Stimulated activated naive CD8-positive, alpha-beta T cell treated with anti-CD3 and anti-CD28 coated beads, Interleukin-15, amount 100 ng/mL, for 72 hours (primary cell): ENCODE measurements at regions not wholly inside any gene's neighbourhood (a gene's known extent, or its start where the extent isn't known, plus 50 kb on each side); places are given as distances from the start of the nearest gene placed in this dataset.

Experiments
- ATAC-seq: fragments of 150-1000 bp; cut with Tn5 transposase; 2 replicates; pipeline ENCODE4 v1.10.0; 2021; ENCODE audit warnings: mild to moderate bottlenecking, moderate library complexity
- DNase-seq, 2 donors: peaks; one replicate each; pipeline ENCODE4 v3.0.0; 2021 to 2022
- H3K27ac Mint-ChIP-seq, 2 donors: one replicate each; pipeline ENCODE4 v1.8.0; 2022; ENCODE audit warnings: mild to moderate bottlenecking in 2 of 2, mixed read lengths in 2 of 2, moderate library complexity in 2 of 2
- H3K27me3 Mint-ChIP-seq: one replicate; pipeline ENCODE4 v1.8.0; 2022; ENCODE audit warnings: mixed read lengths
- H3K4me1 Mint-ChIP-seq: one replicate; pipeline ENCODE4 v1.8.0; 2022; ENCODE audit warnings: mild to moderate bottlenecking, mixed read lengths
- H3K4me3 Mint-ChIP-seq, 2 donors: one replicate each; pipeline ENCODE4 v1.8.0; 2022; ENCODE audit warnings: mild to moderate bottlenecking in 2 of 2, mixed read lengths in 2 of 2, moderate library complexity in 1 of 2
- H3K9me3 Mint-ChIP-seq, 2 donors: one replicate each; pipeline ENCODE4 v1.8.0; 2022; ENCODE audit warnings: mixed read lengths in 2 of 2

GRCh38 chr17:77817953-77818352 lies 140.6 kb upstream of the TNRC6C start:
- no peaks in the 10 kb centered on the region for H3K27me3 Mint-ChIP-seq
- no peak for DNase-seq
- no peak for ATAC-seq
- no peak overlapping the region for H3K4me3 Mint-ChIP-seq
- no peak overlapping the region for H3K27ac Mint-ChIP-seq
- no peaks in the 10 kb centered on the region for H3K4me1 Mint-ChIP-seq
- H3K9me3 Mint-ChIP-seq = no peaks in the 10 kb centered on the region

GRCh38 chr17:77819497-77819896 lies 139.0 kb upstream of the TNRC6C start:
- Mint-ChIP-seq H3K27ac (no peak overlapping the region), H3K9me3 (no peaks in the 10 kb centered on the region), H3K27me3 (no peaks in the 10 kb centered on the region), H3K4me3 (no peak overlapping the region), H3K4me1 (no peaks in the 10 kb centered on the region)
- DNase-seq = no peak
- no peak for ATAC-seq

- H3K4me3 Mint-ChIP-seq = no peak overlapping the region
- DNase-seq = no peak
- H3K27me3 Mint-ChIP-seq = peaks cover 5% of the 10 kb centered on the region
- peak; percentile 55 for ATAC-seq
- no peaks in the 10 kb centered on the region for H3K9me3 Mint-ChIP-seq
- no peaks in the 10 kb centered on the region for H3K4me1 Mint-ChIP-seq
- H3K27ac Mint-ChIP-seq = no peak overlapping the region
Observed at GRCh38 chr17:77821114-77821513, 137.4 kb upstream of the TNRC6C start.

GRCh38 chr17:77822302-77823030 lies 136.0 kb upstream of the TNRC6C start:
- Mint-ChIP-seq H3K4me1 (no peaks in the 10 kb centered on the region), H3K27ac (no peak overlapping the region)

GRCh38 chr17:77824102-77824779 lies 134.3 kb upstream of the TNRC6C start:
- no peaks in the 10 kb centered on the region for H3K4me1 Mint-ChIP-seq
- no peaks in the 10 kb centered on the region for H3K9me3 Mint-ChIP-seq
- no peak overlapping the region for H3K27ac Mint-ChIP-seq
- no peak for ATAC-seq
- peaks cover 5% of the 10 kb centered on the region for H3K27me3 Mint-ChIP-seq
- H3K4me3 Mint-ChIP-seq = no peak overlapping the region
- no peak for DNase-seq

More at GRCh38 chr17:77822302-77823030, 136.0 kb upstream of the TNRC6C start:
- peaks cover 5% of the 10 kb centered on the region for H3K27me3 Mint-ChIP-seq
- DNase-seq (no peak), ATAC-seq (no peak)
- no peak overlapping the region for H3K4me3 Mint-ChIP-seq
- H3K9me3 Mint-ChIP-seq = no peaks in the 10 kb centered on the region

GRCh38 chr17:77824780-77825280 lies 133.7 kb upstream of the TNRC6C start:
- DNase-seq = no peak
- peaks cover 5% of the 10 kb centered on the region for H3K27me3 Mint-ChIP-seq

GRCh38 chr17:77825621-77826020 lies 132.9 kb upstream of the TNRC6C start:
- H3K9me3 Mint-ChIP-seq = no peaks in the 10 kb centered on the region
- H3K27me3 Mint-ChIP-seq = peaks cover 5% of the 10 kb centered on the region
- no peak for ATAC-seq
- peaks cover 9% of the 10 kb centered on the region for H3K4me1 Mint-ChIP-seq
- no peak for DNase-seq
- no peak overlapping the region for H3K4me3 Mint-ChIP-seq
- H3K27ac Mint-ChIP-seq = no peak overlapping the region

More at GRCh38 chr17:77824780-77825280, 133.7 kb upstream of the TNRC6C start:
- no peak overlapping the region for H3K4me3 Mint-ChIP-seq
- H3K4me1 Mint-ChIP-seq = peaks cover 4% of the 10 kb centered on the region
- H3K9me3 Mint-ChIP-seq = no peaks in the 10 kb centered on the region
- no peak overlapping the region for H3K27ac Mint-ChIP-seq
- ATAC-seq = no peak

- Mint-ChIP-seq H3K9me3 (no peaks in the 10 kb centered on the region), H3K27ac (no peak overlapping the region), H3K27me3 (peaks cover 5% of the 10 kb centered on the region), H3K4me1 (peaks cover 11% of the 10 kb centered on the region), H3K4me3 (no peak overlapping the region)
- DNase-seq (no peak), ATAC-seq (no peak)
Observed at GRCh38 chr17:77826132-77826873, 132.2 kb upstream of the TNRC6C start.

- no peaks in the 10 kb centered on the region for H3K9me3 Mint-ChIP-seq
- peaks cover 9% of the 10 kb centered on the region for H3K27me3 Mint-ChIP-seq
- H3K27ac Mint-ChIP-seq = no peak overlapping the region
- peaks cover 11% of the 10 kb centered on the region for H3K4me1 Mint-ChIP-seq
- no peak for ATAC-seq
- no peak for DNase-seq
- H3K4me3 Mint-ChIP-seq = no peak overlapping the region
Observed at GRCh38 chr17:77827039-77827438, 131.5 kb upstream of the TNRC6C start.

- DNase-seq = no peak
- Mint-ChIP-seq H3K4me1 (peaks cover 11% of the 10 kb centered on the region), H3K4me3 (no peak overlapping the region), H3K27me3 (peaks cover 12% of the 10 kb centered on the region), H3K9me3 (no peaks in the 10 kb centered on the region), H3K27ac (no peak overlapping the region)
- no peak for ATAC-seq
Observed at GRCh38 chr17:77827511-77827910, 131.0 kb upstream of the TNRC6C start.

- H3K27me3 Mint-ChIP-seq = peaks cover 12% of the 10 kb centered on the region
- no peaks in the 10 kb centered on the region for H3K9me3 Mint-ChIP-seq
- H3K4me1 Mint-ChIP-seq = peaks cover 19% of the 10 kb centered on the region
- no peak overlapping the region for H3K27ac Mint-ChIP-seq
- DNase-seq = no peak
- no peak for ATAC-seq
- H3K4me3 Mint-ChIP-seq = no peak overlapping the region
Observed at GRCh38 chr17:77828749-77829539, 129.6 kb upstream of the TNRC6C start.

GRCh38 chr17:77829843-77830799 lies 128.4 kb upstream of the TNRC6C start:
- H3K9me3 Mint-ChIP-seq = no peaks in the 10 kb centered on the region
- DNase-seq (no peak), ATAC-seq (no peak)
- H3K4me3 Mint-ChIP-seq = no peak overlapping the region
- peaks cover 31% of the 10 kb centered on the region for H3K4me1 Mint-ChIP-seq
- H3K27me3 Mint-ChIP-seq = peaks cover 12% of the 10 kb centered on the region
- no peak overlapping the region for H3K27ac Mint-ChIP-seq

- Mint-ChIP-seq H3K4me1 (peaks cover 35% of the 10 kb centered on the region), H3K27ac (no peak overlapping the region), H3K27me3 (peaks cover 9% of the 10 kb centered on the region), H3K9me3 (no peaks in the 10 kb centered on the region), H3K4me3 (no peak overlapping the region)
- DNase-seq (no peak), ATAC-seq (no peak)
Observed at GRCh38 chr17:77830816-77831473, 127.6 kb upstream of the TNRC6C start.
